ENCODE measurements at regions not wholly inside any gene's neighbourhood (a gene's known extent, or its start where the extent isn't known, plus 50 kb on each side); places are given as distances from the start of the nearest gene placed in this dataset.

- Histone ChIP-seq H3K9me3 (ENCODE audit: control insufficient read depth in 4 of 4, low read length in 3 of 4) (no peaks in the 10 kb centered on the region), H3K4me3 (ENCODE audit: low read depth in 1 of 3, low read length in 3 of 3) (no peak overlapping the region), H3K4me1 (ENCODE audit: control insufficient read depth in 4 of 4, insufficient read depth in 4 of 4, low read length in 3 of 4) (peaks cover 0 to 6% (median 2%) of the 10 kb centered on the region in 4 donors), H3K36me3 (ENCODE audit: control insufficient read depth in 4 of 4, insufficient read depth in 3 of 4, low read depth in 1 of 4, low read length in 3 of 4) (no peaks in the 10 kb centered on the region), H3K27ac (ENCODE audit: low read depth in 1 of 2, low read length in 2 of 2) (no peak overlapping the region), H3K27me3 (ENCODE audit: control insufficient read depth in 4 of 4, insufficient read depth in 4 of 4, low read length in 3 of 4) (no peaks in the 10 kb centered on the region), H3K9ac (ENCODE audit: low read depth in 1 of 2, low read length in 2 of 2) (no peak overlapping the region)
- 28% methylated on average over 6 of the region's 6 CpGs for WGBS
- no peak for DNase-seq (ENCODE audit: low spot score)
- no peak for TF ChIP-seq CTCF (IDR thresholded peaks at IDR 0.05; ENCODE audit: low read depth, low read length, missing input control)
- TF ChIP-seq MAX (IDR thresholded peaks at IDR 0.05), result no peak
- peak; percentile 15 for TF ChIP-seq FOXA2 (IDR thresholded peaks at IDR 0.05)
- TF ChIP-seq FOXA1 (IDR thresholded peaks at IDR 0.05), result no peak
- TF ChIP-seq, protein P1, sequence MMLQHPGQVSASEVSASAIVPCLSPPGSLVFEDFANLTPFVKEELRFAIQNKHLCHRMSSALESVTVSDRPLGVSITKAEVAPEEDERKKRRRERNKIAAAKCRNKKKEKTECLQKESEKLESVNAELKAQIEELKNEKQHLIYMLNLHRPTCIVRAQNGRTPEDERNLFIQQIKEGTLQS (IDR thresholded peaks at IDR 0.05), result no peak
- peak; percentile 97 for TF ChIP-seq HNF4A (conservative IDR thresholded peaks at IDR 0.05)
- TF ChIP-seq, protein P2, sequence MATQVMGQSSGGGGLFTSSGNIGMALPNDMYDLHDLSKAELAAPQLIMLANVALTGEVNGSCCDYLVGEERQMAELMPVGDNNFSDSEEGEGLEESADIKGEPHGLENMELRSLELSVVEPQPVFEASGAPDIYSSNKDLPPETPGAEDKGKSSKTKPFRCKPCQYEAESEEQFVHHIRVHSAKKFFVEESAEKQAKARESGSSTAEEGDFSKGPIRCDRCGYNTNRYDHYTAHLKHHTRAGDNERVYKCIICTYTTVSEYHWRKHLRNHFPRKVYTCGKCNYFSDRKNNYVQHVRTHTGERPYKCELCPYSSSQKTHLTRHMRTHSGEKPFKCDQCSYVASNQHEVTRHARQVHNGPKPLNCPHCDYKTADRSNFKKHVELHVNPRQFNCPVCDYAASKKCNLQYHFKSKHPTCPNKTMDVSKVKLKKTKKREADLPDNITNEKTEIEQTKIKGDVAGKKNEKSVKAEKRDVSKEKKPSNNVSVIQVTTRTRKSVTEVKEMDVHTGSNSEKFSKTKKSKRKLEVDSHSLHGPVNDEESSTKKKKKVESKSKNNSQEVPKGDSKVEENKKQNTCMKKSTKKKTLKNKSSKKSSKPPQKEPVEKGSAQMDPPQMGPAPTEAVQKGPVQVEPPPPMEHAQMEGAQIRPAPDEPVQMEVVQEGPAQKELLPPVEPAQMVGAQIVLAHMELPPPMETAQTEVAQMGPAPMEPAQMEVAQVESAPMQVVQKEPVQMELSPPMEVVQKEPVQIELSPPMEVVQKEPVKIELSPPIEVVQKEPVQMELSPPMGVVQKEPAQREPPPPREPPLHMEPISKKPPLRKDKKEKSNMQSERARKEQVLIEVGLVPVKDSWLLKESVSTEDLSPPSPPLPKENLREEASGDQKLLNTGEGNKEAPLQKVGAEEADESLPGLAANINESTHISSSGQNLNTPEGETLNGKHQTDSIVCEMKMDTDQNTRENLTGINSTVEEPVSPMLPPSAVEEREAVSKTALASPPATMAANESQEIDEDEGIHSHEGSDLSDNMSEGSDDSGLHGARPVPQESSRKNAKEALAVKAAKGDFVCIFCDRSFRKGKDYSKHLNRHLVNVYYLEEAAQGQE (IDR thresholded peaks at IDR 0.05), result peak; percentile 42
- TF ChIP-seq GABPA (IDR thresholded peaks at IDR 0.05 in 1 of 2, conservative IDR thresholded peaks at IDR 0.05 in 1 of 2), result no peak
- peak; percentile 70 for TF ChIP-seq NR2F2 (IDR thresholded peaks at IDR 0.05)
- TF ChIP-seq YY1 (IDR thresholded peaks at IDR 0.05), result peak; percentile 58
- TF ChIP-seq TAF1 (conservative IDR thresholded peaks at IDR 0.05), result no peak
- TF ChIP-seq, protein P3, sequence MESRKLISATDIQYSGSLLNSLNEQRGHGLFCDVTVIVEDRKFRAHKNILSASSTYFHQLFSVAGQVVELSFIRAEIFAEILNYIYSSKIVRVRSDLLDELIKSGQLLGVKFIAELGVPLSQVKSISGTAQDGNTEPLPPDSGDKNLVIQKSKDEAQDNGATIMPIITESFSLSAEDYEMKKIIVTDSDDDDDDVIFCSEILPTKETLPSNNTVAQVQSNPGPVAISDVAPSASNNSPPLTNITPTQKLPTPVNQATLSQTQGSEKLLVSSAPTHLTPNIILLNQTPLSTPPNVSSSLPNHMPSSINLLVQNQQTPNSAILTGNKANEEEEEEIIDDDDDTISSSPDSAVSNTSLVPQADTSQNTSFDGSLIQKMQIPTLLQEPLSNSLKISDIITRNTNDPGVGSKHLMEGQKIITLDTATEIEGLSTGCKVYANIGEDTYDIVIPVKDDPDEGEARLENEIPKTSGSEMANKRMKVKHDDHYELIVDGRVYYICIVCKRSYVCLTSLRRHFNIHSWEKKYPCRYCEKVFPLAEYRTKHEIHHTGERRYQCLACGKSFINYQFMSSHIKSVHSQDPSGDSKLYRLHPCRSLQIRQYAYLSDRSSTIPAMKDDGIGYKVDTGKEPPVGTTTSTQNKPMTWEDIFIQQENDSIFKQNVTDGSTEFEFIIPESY (IDR thresholded peaks at IDR 0.05), result no peak
- peak; percentile 61 to 64 for TF ChIP-seq RXRA (IDR thresholded peaks at IDR 0.05)
- peak; percentile 88 for TF ChIP-seq SP1 (IDR thresholded peaks at IDR 0.05)
- TF ChIP-seq HNF4G (IDR thresholded peaks at IDR 0.05), result peak; percentile 85
- peak; percentile 56 for TF ChIP-seq JUND (IDR thresholded peaks at IDR 0.05)
- peak; percentile 74 for TF ChIP-seq RAD21 (IDR thresholded peaks at IDR 0.05)
- no peak for TF ChIP-seq EGR1 (IDR thresholded peaks at IDR 0.05; ENCODE audit: low read depth in 2 of 2)
These were observed 131.3 kb upstream of the PCDH20 start for GRCh38 chr13:61546911-61547310.

All from liver (tissue), 8 donors.